Glomerular endothelial cell (primary cell): ENCODE measurements at regions not wholly inside any gene's neighbourhood (a gene's known extent, or its start where the extent isn't known, plus 50 kb on each side); places are given as distances from the start of the nearest gene placed in this dataset.
"Not testable (repeated sequence)": the region's sequence is repeated elsewhere in the genome, so short reads cannot be mapped to it uniquely, and the experiment has no call there.

ENCODE experiments used
- DNase-seq: peaks from one replicate; pipeline ENCODE4 v3.0.0-alpha.2; 2011; ENCODE audit warnings: low read depth, low spot score; ENCODE audit errors: extremely low read depth

GRCh38 chr15:57875347-57875746, 168.8 kb downstream of the POLR2M start:
- no peak for DNase-seq

- no peak for DNase-seq
These were observed 172.1 kb downstream of the POLR2M start for GRCh38 chr15:57878573-57878972.

DNA sequence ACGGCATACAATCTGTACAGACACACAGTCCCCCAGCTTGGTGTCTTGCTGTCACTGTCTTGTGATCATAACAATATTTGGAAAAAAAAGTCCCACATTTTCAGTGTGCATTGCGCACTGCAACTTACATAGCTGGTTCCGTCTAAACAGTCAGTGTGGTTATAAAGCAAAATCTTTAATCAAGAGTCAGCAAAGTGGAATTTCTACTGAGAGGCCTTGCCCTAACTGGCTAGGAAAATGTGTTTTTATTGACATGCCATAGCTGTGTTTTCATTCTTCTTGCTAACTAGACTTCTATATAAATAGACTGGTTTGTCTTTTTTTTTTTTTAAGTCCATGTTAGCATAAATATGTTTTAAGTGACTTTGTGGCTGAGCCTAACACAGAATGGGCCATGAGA, 174.8 kb downstream of the POLR2M start:
- DNase-seq: no peak

DNA sequence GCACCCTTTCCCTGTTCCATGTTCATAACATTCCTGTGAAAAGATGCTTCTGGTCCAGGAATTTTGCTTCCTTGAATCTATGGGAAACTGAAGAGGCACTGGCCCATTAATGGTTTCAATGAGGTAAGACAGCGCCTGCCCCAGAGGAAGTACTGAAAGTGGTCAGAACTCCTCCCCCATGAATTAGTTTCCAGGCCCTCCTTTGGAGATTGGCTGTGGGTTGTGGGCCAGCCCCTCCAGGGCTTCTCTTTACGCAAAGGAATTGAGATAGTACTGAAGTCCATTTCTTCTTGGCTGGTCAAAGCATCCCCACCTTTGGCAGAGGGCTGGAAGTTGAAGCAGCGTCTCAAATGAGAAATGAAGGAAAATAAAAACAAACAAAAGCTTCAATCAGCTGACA, 175.5 kb downstream of the POLR2M start:
- DNase-seq: no peak

DNA sequence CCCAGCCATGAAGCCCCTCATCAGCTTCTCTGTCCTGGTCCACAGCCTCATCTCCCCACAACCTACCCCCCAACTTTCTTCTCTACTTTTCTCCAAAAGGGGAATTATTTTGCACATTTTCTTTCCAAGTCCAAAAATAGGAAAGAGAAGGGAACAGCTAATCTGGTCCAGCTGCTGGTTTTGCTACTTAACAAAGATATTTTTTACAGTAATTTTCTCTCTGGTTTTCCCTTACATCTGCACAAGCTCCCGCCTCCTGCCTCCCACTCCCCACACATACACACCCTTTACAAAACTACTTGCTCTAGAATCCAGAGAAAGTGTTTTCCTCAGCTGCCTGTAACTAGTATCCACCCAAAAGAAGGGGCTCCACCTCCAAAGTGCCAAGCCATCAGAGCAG, 177.2 kb downstream of the POLR2M start:
- no peak for DNase-seq

- DNase-seq: no peak
These were observed 178.4 kb downstream of the POLR2M start for GRCh38 chr15:57884936-57885335.

DNA sequence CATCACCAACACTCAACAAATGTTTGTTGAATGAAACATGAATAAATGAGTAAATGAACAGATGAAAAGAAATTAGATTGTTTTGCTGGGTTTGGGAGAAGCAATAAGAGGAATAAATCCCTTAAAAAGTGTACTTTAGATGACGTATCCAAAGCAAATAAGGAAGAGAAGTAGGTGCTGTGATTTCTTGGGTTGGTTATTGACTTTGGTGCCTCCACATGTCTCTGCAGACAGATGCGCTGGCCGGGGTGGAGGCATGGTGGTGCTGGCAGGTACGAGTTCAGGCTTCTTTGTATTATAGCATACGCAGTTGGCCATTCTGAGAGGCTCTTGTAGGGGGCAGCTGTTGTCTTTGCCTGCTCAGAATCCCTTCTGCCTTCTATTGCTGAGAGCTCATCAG, 178.9 kb downstream of the POLR2M start:
- DNase-seq: no peak

DNA sequence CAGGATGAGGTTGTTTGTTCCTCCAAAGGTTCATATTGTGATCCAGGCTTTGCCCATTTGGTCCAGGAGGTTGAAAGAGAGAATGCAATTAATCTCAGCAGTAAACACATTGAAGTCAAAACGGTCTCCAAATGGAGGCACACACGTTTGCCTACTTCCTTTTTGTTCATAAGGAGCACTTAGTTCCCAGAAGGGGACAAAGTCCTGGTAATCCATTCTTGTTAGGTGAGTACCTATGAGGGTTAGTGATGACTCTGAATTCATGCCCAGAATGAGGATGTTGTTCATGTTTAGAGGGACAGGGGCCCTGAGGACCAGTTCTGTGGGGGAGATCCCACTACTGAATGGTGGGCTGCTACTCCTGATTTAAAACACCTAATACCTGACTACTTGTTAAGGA, 177.7 kb downstream of the ALDH1A2 start:
- DNase-seq: no peak

- DNase-seq: no peak
These were observed 175.2 kb downstream of the ALDH1A2 start for GRCh38 chr15:57890351-57890750.

DNA sequence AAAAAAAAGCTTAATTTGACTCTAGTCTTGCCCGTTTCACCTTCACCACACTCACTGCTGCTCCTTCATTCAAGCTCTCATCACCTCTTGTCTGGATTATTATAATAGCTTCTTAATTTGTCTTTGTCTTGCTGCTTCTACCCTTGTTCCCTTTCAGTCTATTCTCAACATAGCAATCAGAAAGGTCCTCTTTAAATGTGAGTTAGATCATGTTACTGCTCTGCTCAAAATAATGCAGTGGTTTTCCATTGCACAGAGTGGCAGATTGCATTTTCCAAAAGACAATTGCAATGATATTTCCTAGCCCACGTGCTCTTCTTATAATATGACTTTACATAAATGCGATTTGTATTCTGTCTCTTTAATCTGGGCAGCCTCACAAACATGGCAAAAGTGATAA, 174.6 kb downstream of the ALDH1A2 start:
- no peak for DNase-seq

GRCh38 chr15:57892181-57892580, 173.3 kb downstream of the ALDH1A2 start:
- DNase-seq: no peak

DNA sequence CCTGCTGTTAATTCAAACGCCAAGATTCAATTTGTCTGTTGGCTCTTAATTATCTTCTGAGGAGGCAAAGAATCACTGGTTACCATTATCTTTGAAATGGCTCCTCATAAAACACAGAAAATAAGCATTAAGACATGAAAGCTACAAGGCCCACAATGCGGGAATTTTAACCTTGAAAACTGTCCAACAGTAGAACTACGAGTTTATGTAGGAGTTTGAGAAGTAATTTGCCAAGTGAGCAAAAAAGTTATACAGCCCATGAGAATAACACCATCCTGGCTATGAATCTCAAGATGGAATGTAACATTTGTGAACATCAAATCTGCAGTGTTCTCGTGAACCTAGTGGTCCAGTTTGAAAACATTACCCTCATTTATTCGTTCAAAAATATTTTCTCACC, 172.5 kb downstream of the ALDH1A2 start:
- DNase-seq: no peak

DNA sequence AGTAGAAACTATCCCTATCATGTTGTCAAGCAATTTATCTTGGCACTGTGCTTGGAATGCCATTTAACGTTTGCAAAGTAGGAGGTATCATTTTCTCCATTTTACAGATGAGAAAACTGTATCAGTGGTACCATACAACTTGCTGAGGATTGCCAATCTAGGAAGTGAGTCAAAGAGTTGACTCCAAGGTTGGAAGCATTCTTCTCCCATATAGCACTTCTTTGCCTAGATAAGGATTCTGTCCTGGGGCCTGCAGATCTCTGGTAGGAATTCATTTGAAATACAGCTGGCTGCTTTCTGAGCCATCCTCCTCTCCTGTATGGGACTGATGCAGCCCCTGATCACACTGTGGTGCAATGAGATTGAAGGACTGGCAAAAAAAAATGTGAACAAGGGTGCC, 170.2 kb downstream of the ALDH1A2 start:
- DNase-seq: no peak

DNA sequence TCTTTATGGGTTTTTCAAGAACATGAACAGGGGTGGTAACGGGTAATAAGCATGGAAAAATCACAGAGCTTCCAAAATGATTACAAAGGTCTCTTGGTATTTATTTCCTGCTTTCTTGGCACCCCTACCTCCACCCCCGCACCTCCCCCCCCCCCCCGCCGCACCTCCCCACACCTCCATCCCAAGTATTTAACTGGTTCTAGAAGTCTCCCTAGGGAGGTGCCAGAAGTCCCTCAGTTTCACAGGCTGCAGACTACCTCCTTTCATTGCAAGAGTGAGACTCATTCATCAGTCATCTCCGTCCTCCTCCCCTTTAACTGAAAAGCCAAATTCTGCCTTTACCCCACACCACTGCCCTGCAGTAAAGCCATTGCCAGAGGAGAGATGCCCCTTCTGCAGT, 169.4 kb downstream of the ALDH1A2 start:
- no peak for DNase-seq

- not testable (repeated sequence) for DNase-seq
These were observed 168.6 kb downstream of the ALDH1A2 start for GRCh38 chr15:57896899-57897298.

DNA sequence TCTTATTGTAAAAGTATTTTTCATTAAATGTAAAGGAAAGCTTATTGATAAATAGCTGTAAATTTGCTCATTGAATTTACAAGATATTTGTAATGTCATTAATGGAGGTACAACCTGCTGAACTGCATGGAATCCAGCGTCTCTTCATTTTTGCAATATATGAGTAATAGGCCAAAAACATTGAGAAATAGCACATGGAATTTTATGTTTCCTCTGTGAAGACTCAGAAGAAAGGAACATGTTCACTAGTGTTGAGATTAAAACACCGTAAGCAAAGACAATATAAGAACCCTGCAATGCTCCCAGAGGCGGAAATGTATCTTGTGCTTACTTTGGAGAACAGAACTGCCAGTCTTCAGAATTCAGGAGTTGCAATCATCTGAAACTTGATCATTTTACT, 167.6 kb downstream of the ALDH1A2 start:
- no peak for DNase-seq

DNA sequence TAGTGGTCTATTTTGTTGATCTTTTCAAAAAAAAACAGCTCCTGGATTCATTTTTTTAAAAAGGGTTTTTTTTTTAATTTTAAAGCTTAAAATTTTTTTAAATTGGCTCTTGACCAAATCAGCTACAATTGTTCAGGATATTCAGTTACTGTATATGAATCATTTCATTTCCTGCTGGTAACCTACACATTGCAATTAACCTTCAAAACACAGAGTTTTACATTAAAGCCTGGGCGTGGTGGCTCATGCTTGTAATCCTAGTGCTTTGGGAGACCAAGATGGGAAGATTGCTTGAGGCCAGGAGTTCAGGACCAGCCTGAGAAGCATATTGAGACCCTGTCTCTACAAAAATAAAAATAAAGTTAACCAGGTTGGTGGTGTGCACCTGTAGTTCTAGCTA, 163.4 kb downstream of the ALDH1A2 start:
- no peak for DNase-seq
